WI38 (cell line): ENCODE measurements at regions not wholly inside any gene's neighbourhood (a gene's known extent, or its start where the extent isn't known, plus 50 kb on each side); places are given as distances from the start of the nearest gene placed in this dataset.

Source experiments
- H3K4me3 ChIP-seq: 2 replicates; pipeline ENCODE4 v1.5.1; 2011; ENCODE audit warnings: low read depth, mild to moderate bottlenecking, control low read depth, low read length
- CTCF ChIP-seq: IDR thresholded peaks from 2 replicates; pipeline ENCODE4 v1.5.1; 2012; ENCODE audit warnings: low read depth, mild to moderate bottlenecking, control low read depth, low read length

- no peak for TF ChIP-seq CTCF
- H3K4me3 ChIP-seq = no peak overlapping the region
Measured at GRCh38 chr12:115088995-115089841, 405.2 kb upstream of the TBX3 start.

DNA sequence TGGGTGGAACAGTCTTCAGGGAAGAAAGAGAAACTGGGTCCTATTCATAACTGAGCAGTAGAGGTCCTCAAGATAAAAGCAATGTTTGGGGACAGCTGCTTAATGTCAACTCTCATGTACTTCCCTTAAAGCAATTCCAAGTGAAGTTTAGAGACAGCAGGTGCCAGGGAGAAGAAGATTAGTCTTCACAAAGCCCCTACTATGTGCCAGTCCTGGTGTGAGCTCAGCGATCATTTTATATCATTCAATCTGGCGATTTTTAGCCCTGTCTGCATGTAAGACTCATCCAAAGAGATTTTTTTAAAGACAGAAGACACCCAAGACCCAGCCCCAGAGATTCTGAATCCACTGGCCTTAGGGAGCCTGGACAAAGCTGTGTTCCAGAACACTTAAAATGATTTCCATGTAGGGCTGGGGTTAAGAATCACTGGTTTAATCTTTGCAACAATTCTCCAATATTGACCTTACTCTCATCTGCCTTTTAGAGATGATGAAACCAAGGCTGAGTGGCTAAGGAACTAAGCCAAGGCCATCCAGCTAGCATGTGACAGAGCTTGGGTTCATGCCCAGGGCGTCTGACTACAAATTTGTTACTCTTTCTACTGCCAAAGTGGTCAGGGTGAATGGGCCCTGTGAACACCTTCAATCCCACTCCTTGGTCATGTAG, 404.5 kb upstream of the TBX3 start:
- no peak overlapping the region for H3K4me3 ChIP-seq
- no peak for TF ChIP-seq CTCF

- H3K4me3 ChIP-seq = no peak overlapping the region
- no peak for TF ChIP-seq CTCF
Measured at GRCh38 chr12:115085594-115085993, 401.6 kb upstream of the TBX3 start.

DNA sequence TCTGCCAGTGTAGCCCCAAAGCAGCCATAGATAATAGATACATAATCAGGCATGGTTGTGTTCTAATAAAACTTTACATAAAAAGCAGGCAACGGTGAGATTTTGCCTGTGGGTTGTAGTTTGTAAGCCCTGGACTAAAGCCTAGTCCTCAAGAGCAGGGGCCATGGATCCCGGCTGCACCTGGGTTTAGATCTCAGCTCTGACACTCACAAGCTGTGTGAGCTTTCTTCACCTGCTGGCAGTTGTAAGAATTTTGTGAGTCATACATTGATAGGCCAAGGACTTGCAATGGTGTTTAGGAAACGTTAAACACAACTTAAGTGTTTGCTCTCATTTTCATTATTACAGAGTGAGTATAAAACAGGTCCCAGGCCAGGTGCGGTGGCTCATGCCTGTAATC, 395.8 kb upstream of the TBX3 start:
- no peak for TF ChIP-seq CTCF
- no peak overlapping the region for H3K4me3 ChIP-seq

GRCh38 chr12:115078990-115079389, 395.0 kb upstream of the TBX3 start:
- no peak for TF ChIP-seq CTCF
- H3K4me3 ChIP-seq = no peak overlapping the region

- H3K4me3 ChIP-seq = no peak overlapping the region
- no peak for TF ChIP-seq CTCF
Measured at GRCh38 chr12:115078334-115078733, 394.4 kb upstream of the TBX3 start.

DNA sequence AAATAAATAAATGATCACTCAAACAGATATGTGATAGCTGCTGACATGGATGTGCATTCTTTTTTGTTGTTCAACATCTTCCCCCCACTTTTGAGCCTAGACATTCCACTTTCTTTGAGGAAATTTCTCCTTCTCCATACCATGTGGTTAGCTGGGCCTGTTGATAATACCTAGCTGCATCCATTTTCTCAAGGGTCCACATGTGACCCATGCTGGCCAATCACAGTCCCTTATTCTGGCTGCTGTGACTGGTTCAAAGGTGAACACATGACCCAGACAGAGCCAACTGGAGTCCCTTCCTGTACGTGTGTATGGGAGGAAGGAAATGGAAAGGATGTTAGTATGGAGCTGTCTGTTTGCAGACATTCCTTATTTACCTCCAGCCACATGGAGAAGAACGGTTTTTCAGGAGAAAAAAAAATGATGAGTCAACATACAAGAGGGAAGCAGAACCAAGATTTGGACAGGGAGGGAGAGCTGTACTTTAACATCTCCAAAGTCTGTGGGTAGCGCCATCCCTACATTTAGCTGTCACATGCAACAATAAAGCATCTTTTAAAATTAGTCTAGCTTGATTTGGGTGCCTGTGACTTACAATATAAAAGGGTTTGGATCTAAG, 391.7 kb upstream of the TBX3 start:
- no peak for TF ChIP-seq CTCF
- no peak overlapping the region for H3K4me3 ChIP-seq
